ENCODE measurements at regions not wholly inside any gene's neighbourhood (a gene's known extent, or its start where the extent isn't known, plus 50 kb on each side); places are given as distances from the start of the nearest gene placed in this dataset.
"Not testable (repeated sequence)": the region's sequence is repeated elsewhere in the genome, so short reads cannot be mapped to it uniquely, and the experiment has no call there.

DNA sequence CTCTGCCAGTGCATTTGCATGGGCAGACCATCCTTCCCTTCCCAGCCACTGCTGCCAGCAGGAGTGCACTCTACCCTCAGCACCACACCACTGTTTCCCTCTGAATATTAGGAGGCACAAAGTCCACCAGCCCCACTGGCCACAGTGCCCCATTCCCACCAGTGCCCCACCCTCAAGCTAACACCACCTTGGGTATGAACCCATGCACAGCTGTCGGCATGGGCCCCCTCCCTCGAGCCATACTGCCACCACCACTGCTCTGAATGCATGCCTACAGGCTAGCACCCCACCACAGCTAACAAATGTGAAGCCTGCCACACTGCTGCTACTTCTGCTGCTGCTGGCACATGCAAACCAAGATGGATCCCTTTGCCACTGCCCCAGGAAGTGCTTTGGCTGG, 810.4 kb downstream of the TRAM1L1 start:
- H3K4me1 ChIP-seq = no peaks in the 10 kb centered on the region
- H3K4me3 ChIP-seq = no peak overlapping the region
- WGBS, 2 donors = 80 to 83% methylated on average over 2 of the region's 2 CpGs
- no peaks in the 10 kb centered on the region for H3K36me3 ChIP-seq (replicated peaks in 1 of 2; ENCODE audit: insufficient read depth in 1 of 2, low read depth in 2 of 2)
- intact Hi-C loops (cut with DNase I) = no loop called here
- H3K27me3 ChIP-seq = no peaks in the 10 kb centered on the region
- DNase-seq (no peak), ATAC-seq (no peak)
- no peak overlapping the region for H3K27ac ChIP-seq
- no peak for TF ChIP-seq POLR2A (IDR thresholded peaks at IDR 0.05)
- TF ChIP-seq, protein P1, sequence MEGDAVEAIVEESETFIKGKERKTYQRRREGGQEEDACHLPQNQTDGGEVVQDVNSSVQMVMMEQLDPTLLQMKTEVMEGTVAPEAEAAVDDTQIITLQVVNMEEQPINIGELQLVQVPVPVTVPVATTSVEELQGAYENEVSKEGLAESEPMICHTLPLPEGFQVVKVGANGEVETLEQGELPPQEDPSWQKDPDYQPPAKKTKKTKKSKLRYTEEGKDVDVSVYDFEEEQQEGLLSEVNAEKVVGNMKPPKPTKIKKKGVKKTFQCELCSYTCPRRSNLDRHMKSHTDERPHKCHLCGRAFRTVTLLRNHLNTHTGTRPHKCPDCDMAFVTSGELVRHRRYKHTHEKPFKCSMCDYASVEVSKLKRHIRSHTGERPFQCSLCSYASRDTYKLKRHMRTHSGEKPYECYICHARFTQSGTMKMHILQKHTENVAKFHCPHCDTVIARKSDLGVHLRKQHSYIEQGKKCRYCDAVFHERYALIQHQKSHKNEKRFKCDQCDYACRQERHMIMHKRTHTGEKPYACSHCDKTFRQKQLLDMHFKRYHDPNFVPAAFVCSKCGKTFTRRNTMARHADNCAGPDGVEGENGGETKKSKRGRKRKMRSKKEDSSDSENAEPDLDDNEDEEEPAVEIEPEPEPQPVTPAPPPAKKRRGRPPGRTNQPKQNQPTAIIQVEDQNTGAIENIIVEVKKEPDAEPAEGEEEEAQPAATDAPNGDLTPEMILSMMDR (IDR thresholded peaks at IDR 0.05) = no peak
- H3K9me3 ChIP-seq = no peaks in the 10 kb centered on the region

GRCh38 chr4:116272336-116272735, 813.0 kb downstream of the TRAM1L1 start:
- no peak overlapping the region for H3K27ac ChIP-seq
- TF ChIP-seq, protein P1 (IDR thresholded peaks at IDR 0.05) = no peak
- no peak for TF ChIP-seq POLR2A (IDR thresholded peaks at IDR 0.05)
- H3K9me3 ChIP-seq = no peaks in the 10 kb centered on the region
- intact Hi-C loops (cut with DNase I) = no loop called here
- DNase-seq (no peak), ATAC-seq (no peak)
- H3K36me3 ChIP-seq (replicated peaks in 1 of 2; ENCODE audit: insufficient read depth in 1 of 2, low read depth in 2 of 2) = no peaks in the 10 kb centered on the region
- 50 to 51% methylated on average over 1 of the region's 1 CpG for WGBS, 2 donors
- H3K27me3 ChIP-seq = no peaks in the 10 kb centered on the region
- H3K4me1 ChIP-seq = no peaks in the 10 kb centered on the region
- no peak overlapping the region for H3K4me3 ChIP-seq

DNA sequence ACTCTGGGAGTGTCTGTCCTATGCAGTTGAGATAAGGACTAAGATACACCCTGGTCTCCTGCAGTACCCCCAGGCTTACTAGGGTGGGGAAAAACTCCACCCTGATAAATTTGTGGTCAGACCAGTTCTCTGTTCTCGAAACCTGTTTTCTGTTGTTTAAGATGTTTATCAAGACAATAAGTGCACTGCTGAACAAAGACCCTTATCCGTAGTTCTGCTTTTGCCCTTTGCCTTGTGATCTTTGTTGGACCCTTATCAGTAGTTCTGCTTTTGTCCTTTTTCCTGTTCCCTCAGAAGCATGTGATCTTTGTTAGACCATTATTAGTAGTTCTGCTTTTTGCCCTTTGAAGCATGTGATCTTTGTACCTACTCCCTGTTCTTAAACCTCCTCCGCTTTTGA, 824.4 kb downstream of the TRAM1L1 start:
- H3K36me3 ChIP-seq (replicated peaks in 1 of 2; ENCODE audit: insufficient read depth in 1 of 2, low read depth in 2 of 2); DNase-seq; H3K4me1 ChIP-seq; H3K27ac ChIP-seq; H3K4me3 ChIP-seq; H3K9me3 ChIP-seq; ATAC-seq; intact Hi-C loops (cut with DNase I); H3K27me3 ChIP-seq: not testable (repeated sequence)
- WGBS, 2 donors = 50 to 64% methylated on average over 3 of the region's 3 CpGs

DNA sequence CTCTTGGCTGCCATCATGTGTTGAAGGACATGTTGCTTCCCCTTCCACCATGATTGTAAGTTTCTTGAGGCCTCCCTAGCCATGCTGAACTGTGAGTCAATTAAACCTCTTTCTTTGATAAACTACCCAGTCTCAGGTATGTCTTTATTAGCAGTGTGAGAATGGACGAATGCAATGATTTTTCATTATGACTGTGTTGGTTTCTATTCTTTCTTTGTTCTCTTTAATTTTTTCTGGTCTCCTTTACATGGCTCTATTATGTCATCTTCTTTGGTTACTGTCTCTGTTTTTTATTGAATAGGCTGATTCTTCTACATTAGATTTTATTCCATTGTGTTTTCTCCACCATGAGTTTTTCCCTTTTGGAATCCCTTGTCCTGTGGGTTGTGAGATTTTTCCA, 840.6 kb downstream of the TRAM1L1 start:
- Histone ChIP-seq H3K27ac (no peak overlapping the region), H3K4me1 (no peaks in the 10 kb centered on the region), H3K4me3 (no peak overlapping the region), H3K9me3 (no peaks in the 10 kb centered on the region), H3K27me3 (no peaks in the 10 kb centered on the region), H3K36me3 (replicated peaks in 1 of 2; ENCODE audit: insufficient read depth in 1 of 2, low read depth in 2 of 2) (no peaks in the 10 kb centered on the region)
- ATAC-seq (no peak), DNase-seq (no peak)
- WGBS, 2 donors = 33 to 41% methylated on average over 1 of the region's 1 CpG
- TF ChIP-seq POLR2A (IDR thresholded peaks at IDR 0.05) = no peak
- TF ChIP-seq, protein P1 (IDR thresholded peaks at IDR 0.05) = no peak
- intact Hi-C loops (cut with DNase I) = no loop called here

DNA sequence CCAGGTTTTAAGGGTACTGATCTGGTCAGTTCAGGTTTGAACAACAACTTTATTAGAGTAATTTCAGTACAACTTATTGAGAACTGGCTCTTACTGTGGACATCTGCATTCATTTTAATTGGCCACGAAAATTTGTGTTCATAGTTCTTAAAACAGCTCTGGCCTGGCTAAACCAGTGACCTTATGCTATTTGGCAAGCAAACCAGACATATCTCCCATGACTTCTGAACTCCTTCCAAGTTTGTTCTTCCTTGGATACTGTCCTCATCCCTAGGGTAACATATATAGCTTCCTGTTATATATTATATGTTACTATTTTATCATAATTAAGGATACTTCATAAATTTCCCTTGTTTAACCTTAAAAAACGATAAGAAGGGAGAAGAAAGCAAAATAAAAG, 841.9 kb downstream of the TRAM1L1 start:
- Histone ChIP-seq H3K36me3 (replicated peaks in 1 of 2; ENCODE audit: insufficient read depth in 1 of 2, low read depth in 2 of 2) (no peaks in the 10 kb centered on the region), H3K4me3 (no peak overlapping the region), H3K9me3 (no peaks in the 10 kb centered on the region), H3K27ac (no peak overlapping the region), H3K4me1 (no peaks in the 10 kb centered on the region), H3K27me3 (no peaks in the 10 kb centered on the region)
- ATAC-seq = no peak
- no peak for TF ChIP-seq POLR2A (IDR thresholded peaks at IDR 0.05)
- TF ChIP-seq, protein P1 (IDR thresholded peaks at IDR 0.05) = no peak
- intact Hi-C loops (cut with DNase I) = no loop called here
- 37 to 39% methylated on average over 2 of the region's 2 CpGs for WGBS, 2 donors
- DNase-seq = no peak
